ENCODE measurements at regions not wholly inside any gene's neighbourhood (a gene's known extent, or its start where the extent isn't known, plus 50 kb on each side); places are given as distances from the start of the nearest gene placed in this dataset.

GRCh38 chr5:143673676-143674468 is 138.1 kb upstream of the HMHB1 start:
- TF ChIP-seq CTCF (IDR thresholded peaks at IDR 0.05; ENCODE audit: low read depth, low read length): no peak
- no peak for TF ChIP-seq EZH2phosphoT487 (IDR thresholded peaks at IDR 0.05; ENCODE audit: low read depth)
